GM21423 (cell line): ENCODE measurements at regions not wholly inside any gene's neighbourhood (a gene's known extent, or its start where the extent isn't known, plus 50 kb on each side); places are given as distances from the start of the nearest gene placed in this dataset.
"Not testable (repeated sequence)": the region's sequence is repeated elsewhere in the genome, so short reads cannot be mapped to it uniquely, and the experiment has no call there.

Experiments used
- ATAC-seq: cut with Tn5 transposase; IDR thresholded peaks from one replicate; pipeline ENCODE4 v1.9.1; 2021; ENCODE audit warnings: mild to moderate bottlenecking, moderate library complexity; ENCODE audit not compliant: unreplicated experiment

DNA sequence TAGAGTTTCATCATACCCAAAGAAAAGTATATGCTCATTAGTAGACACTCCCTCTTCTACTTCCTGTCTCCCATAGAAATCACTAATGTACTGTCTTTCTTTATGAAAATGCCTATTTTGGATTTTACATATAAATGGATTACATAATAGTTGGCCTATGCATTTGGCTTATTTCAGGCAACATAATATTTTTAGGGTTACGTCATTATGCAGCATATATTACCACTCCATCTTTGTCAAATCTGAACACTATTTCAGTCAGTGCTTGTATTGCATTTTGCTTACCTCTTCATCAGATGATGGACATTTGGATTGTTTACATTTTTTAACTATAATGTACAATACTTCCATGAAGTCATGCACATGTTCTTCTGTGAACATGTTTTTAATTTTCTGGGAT, 1406.1 kb downstream of the LRFN5 start:
- no peak for ATAC-seq

DNA sequence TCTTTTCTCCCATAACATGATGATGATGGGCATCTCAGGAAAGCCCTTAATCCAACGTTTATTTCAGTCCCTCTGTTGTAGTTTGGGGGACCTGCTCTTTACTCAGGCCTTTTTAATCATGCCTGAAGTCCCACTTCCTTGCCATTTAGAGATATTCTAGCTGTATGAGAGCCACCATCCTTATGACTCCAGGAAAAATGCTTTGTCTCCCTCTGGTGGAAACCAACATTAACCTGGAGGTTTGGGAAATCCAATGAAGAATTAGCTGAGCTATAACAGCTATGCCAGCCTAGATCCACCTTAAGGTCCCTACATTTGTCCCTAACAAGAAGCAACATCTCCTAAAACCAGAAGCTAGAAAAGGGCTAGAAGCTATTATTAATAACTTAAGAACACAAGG, 1399.1 kb downstream of the LRFN5 start:
- ATAC-seq: no peak

DNA sequence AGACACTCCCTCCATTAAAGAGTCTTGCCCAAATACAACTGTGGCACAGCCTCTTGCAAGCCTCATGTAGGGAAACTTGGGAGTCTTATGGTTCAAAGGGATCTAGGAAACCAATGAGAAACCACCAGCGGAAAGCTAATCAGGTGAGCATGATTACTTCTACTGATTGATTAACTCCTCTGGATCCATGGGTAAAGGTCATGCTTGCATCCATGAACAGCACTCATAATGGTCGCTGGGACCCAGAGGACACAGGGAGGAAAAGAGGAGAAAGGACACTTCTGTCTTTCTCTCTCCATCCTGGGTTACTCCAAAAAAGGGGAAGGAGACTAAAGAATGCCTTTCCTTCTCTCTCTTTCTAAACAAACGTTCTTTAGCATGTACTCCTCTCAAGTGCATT, 1397.2 kb downstream of the LRFN5 start:
- ATAC-seq: no peak

DNA sequence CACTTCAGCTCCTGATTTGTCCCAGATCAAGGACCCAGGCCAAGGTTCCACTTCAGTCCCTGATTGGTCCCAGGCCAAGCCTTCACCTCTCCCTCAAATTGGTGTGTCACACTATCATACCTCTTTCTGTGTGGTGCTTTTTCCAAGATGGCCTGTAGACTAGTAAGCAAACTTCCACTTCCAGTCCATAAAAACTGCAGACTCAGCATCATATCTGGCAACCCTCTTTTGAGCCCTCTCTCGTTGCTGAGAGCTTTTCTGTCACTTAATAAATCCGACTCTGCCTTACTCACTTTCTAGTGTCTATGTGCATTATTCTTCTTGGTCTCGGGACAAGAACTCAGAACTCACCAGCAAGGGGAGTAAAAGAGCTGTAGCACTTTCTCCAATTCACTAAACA, 1395.1 kb downstream of the LRFN5 start:
- no peak for ATAC-seq

DNA sequence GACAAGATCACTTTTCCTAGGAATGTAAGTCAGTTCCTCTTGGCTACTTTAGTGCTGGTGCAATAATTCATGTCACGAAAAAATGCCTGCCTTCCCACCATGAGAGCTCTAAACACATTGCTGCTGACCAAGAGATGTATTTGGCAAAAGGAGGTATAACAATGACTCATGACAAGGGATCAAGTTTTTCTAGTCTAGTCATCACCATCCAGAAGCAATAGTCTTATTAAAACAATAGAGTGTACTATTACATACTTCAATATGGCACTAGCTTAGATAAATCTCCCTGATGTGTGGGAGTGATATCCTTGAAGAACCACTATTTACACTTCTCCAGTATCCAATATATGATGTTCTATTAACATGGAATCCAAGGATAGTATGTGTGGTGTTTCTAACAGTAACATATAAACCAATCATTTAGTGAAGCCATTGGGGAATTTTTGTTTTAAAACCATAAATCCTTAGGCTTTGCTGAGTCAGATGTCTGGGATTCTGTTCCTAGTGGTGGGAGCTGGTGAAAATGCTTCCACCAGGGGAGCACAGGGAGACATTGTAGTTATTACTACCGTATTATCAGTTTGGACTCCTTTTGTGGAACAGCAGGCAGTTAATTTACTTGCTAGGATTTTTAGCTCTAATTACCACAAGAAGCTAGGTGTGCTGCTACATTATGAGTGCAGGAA, 1387.5 kb downstream of the LRFN5 start:
- ATAC-seq: no peak

DNA sequence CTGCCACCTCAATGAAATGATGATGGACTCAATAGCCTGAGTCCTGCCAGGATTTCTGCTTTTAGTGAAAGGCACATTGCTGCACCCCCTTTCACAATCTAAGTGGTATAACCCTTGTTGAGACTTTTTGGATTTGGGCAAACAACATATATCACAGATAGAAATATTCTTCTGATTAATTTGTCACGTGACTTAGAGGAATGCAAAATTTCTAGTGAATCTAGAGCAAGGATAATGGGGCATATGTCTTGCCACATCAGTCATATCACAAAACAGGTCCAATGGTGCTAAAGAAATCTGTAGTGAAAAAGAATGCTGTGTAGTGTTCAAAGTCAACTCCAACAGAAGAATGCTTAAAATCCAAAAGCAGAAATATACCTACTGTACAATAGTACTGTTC, 1386.3 kb downstream of the LRFN5 start:
- no peak for ATAC-seq

DNA sequence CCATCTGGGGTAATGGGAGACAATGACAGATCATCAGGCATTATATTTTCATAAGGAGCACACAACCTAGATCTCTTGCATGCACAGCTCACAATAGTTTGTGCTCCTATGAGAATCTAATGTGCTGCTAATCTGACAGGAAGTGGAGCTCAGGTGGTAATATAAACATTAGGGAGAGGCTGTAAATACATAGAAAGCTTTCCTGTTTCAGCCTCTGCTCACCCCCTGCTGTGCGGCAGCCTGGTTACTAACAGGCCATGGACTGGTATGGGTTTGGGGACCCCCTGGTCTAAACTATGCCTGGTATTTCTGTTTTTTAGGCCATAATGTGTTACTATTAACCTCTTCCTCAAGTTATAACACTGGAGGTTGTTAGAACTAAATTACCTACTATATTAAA, 1373.7 kb downstream of the LRFN5 start:
- no peak for ATAC-seq

DNA sequence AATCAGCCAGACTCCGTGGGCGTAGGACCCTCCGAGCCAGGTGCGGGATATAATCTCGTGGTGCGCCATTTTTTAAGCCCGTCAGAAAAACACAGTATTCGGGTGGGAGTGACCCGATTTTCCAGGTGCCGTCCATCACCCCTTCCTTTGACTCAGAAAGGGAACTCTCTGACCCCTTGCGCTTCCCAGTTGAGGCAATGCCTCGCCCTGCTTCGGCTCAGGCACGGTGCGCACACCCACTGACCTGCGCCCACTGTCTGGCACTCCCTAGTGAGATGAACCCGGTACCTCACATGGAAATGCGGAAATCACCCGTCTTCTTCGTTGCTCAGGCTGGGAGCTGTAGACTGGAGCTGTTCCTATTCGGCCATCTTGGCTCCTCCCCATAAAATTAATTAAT, 1366.5 kb downstream of the LRFN5 start:
- not testable (repeated sequence) for ATAC-seq

DNA sequence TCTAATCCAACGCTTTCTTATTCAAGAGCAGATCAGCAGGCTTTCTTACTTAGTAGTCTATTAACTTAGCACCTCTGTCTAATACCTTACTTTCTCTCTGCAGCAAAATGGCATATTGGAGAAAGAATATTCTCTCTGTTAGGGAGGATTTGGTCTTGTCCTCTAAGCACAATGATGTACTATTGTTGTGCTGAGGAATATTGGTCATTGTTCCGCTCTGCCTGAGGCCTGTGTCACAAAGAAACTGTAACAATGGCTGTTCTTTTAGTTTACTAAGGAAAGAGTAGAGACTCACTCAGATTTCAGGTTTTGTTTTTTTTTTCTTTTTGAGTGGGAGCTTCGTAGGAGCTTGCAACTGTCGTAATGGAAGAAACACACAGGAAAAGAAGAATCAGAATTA, 1358.8 kb downstream of the LRFN5 start:
- no peak for ATAC-seq

DNA sequence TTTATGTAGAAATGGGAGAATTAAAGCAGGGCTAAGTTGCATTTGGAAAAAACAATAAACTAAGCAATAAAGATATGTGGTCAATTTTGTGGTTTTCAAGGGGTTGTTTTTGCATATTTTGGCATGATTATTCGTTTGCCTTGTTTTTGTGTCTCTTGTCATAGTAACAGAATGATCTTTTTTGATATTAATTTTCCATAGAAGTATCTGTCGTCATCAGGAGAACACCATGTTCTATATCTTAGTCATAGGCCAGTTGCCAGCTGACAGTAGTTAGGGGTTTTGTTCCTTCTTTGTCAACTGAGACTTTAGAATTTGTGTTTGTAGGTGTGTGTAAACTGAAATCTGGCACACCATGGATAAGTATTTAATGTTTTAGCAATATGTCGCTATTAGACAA, 1354.8 kb downstream of the LRFN5 start:
- no peak for ATAC-seq

DNA sequence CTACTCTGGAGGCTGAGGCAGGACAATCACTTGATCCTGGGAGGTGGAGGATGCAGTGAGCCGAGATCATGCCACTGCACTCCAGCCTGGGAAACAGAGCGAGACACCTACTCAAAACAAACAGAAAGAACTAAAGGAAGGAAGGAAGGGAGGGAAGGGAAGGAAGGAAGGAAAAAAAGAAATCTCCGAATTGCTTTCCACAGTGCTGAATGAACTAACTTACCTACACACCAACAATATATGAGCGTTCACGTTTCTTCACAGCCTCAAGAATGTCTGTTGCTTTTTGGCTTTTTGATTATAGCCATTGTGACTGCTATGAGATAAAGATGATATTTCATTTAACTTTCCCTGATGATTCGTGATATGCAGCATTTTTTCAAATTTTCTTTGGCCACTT, 1343.7 kb downstream of the LRFN5 start:
- no peak for ATAC-seq

DNA sequence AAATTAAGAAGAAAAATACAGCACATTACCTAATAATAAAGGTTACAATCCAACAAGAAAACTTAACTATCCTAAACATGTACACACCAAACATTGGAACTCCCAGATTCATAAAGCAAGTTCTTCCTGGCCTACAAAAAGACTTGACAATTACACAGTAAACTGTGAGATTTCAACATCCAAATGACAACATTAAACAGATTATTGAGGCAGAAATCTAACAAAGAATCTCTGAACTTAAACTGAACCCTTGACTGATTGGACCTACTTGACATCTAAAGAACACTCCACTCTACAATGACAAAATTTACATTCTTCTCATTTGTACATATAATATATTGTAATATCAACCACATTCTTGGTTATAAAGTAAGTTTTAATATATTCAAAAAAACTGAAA, 1341.3 kb downstream of the LRFN5 start:
- no peak for ATAC-seq

DNA sequence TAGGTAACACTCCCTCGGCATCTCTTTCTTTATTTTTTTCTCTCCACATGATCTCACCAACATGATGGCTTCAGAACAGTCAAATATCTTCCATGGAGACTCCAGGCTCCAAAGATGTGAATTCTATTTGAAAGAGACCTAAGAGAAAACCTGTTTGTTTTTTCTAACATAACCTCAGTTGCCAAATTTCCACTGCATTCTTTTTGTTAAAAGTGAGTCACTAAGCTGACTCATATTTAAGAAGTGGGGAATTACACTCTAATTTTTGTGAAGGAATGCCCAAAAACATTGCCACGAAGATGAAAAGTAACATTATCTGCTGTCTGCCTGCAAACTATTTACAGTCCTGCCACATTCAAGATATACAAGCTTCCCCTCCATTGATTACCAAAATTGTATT, 1337.6 kb downstream of the LRFN5 start:
- ATAC-seq: no peak

DNA sequence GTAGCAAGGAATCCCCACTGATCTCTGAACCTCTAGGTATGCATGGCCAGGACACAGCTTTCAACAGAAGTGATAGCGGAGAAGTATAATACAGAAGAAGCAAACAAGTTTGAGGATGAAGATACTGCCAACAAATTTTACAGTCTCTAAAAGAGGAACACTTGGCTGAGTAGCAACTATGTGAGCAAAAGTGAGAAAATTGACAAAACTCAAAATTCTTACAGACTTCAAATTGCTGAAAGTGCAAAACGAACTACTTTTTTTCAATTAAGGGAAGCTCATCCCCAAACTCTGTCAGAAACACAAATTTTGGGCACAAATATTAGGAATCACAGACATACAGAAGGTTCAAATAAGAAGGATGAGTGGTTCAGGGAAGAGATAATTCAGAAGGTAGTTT, 1324.6 kb downstream of the LRFN5 start:
- no peak for ATAC-seq

DNA sequence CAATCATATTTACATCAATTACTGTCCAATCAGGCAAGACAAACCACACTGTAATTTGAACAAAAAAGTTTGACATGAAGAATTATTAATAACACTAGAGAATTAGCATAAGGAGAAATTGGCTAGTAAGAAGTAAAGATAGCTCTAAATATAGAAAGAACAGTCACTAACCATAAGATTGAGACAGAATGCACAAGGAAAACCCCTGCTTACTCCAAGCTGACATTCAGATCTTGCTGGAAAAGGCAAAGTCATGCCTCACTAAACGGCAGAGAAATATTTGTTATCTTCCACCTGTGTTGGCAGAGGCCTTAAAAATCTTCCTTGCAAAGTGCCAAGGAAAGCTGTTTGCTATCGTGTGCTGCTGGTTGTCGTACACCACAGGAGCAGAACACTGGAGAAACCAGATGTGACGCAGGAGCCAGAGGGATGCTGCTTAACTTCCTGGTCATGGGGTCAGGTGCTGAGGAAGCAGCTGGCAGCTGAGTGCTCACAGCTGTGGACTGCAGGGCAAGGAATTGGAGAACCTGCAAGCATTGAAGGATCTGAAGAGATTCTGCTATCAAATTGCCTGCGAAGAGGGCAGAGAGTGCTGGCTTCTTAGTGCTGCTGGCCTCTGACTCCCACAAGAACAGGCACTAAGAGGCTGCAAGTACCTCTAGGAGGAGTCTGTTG, 1323.3 kb downstream of the LRFN5 start:
- ATAC-seq: no peak

DNA sequence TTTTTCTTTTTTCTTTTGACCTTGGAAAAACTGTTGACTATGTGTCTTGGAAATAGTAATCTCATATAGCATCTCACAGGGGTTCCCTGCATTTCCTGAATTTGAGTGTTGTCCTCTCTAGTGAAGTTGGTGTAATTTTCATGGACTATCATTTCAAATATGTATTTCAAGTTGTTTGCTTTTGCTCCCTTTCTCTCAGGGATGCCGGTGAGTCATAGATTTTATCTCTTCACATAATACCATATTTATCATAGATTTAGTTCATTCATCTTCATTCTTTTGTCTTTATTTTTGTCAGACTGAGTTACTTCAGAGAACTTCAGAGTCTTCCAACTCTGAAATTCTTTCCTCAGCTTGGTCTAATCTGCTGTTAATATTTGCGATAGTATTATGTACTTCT, 1320.6 kb downstream of the LRFN5 start:
- no peak for ATAC-seq

DNA sequence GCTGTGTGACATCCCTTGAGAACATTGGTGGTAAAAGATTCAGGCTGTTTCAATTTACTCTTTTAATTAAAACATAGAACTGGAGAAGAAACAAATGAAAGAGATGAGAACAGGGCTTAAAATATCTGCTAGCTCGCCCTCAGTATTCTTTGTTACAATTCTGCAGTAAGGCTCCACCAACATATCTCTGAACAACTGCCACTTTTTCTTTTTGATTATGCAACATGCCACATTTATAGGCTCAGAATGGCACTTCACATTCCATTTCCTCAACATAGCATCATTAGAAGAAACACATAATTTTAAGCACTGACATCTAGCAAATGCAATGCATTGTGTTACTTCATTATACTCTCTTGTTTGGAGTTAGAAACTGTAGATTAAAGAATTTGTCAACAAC, 1315.2 kb downstream of the LRFN5 start:
- ATAC-seq: no peak

DNA sequence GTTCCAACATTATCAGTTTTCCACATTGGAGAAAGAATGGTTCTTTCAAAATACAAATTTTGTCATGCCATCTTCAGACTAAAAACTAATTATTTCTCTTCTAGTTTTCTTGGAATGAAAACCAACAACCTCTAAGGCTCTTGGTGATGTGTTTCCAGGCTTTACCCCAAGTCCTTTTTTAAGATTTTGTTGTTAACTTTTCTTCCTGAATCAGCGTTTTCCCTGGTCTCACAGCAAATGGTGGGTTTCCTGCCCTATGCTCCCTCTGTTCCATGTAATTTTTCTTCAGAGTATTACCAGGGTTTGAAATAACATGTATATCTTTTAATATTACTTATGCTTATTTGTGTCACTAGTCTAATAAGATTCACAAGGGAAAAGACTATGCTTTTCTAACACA, 1311.9 kb downstream of the LRFN5 start:
- ATAC-seq: no peak

DNA sequence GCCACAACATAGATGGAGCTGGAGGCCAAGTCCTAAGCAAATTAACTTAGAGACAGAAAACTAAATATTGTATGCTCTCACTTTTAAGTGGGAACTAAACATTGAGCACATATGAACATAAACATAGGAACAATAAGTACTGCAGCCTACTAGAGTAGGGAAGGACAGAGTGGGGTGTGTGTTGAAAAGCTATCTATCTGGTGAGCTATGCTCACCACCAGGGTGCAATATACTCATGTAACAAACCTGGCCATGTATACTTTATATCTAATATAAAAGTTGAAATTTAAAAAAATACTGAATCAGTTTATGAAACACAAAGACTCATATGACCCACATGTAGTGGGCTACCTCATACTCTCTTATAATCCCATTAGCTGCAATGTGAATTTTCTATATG, 1305.0 kb downstream of the LRFN5 start:
- no peak for ATAC-seq

DNA sequence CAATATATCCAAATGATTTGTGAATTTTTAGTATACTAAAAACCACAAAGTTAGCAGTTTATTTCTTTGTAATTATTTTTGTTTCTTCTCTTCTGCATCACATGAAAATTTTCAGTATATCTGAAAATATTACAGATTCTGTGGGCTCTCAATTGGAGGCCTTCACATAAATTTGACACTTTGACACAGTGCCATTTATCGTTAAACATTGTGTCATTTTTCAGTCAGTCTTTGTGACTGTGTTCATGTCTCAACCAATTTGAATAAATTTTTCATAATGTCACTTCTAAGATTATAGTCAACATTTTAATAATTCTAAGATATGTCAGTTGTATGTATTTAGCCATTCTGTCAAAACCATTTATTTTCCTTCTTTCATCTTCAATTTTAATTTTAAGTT, 1303.0 kb downstream of the LRFN5 start:
- no peak for ATAC-seq

DNA sequence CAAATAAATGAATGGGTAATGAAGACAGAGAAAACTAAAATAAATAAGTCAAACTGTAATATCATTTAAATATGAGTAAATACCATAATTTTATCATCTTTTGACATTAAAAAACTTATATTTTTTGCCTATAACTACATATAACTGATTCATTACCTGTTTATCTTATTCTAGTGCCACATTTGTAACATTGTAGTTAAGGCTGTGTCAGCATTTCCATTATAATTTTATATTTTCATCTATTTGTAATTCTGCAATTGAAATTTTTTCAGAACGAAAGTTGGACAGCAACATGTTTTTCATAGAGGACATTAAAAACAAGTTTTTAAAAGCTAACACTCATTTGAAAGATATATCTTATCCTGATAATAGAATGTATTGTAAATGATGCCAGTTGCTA, 1286.5 kb downstream of the LRFN5 start:
- ATAC-seq: no peak

DNA sequence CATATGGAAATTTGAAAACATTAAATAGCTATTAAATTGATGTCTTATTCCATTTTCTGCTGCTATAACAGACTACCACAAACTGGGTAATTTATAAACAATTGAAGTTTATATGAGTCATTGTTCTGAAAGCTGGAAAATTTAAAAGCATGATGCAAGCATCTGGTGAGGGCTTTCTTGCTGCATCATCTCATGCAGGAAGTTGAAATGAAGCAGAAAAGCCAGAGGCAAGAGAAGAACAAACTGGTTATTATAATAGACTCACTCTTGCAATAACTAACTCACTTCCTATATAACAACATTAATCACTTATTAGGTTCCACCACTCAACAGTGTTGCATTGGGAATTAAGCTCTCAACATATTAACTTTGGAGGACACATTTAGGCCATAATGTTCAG, 1277.4 kb downstream of the LRFN5 start:
- ATAC-seq: no peak

DNA sequence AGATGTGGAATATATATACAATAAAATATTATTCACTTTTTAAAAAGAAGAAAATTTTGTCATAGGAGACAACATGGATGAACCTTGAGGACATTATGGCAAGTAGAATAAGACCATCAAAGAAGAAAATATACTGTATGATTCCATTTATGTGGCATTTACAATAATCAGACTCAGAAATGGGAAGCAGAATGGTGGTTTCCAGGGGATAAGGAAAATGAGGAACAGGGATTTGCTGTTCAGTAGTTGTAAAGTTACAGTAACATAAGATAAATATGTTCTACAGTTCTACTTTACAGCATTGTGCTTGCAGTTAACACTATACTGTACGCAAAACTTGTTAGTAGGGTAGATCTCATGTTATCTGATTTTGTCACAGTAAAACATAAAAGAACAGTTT, 1271.0 kb downstream of the LRFN5 start:
- ATAC-seq: no peak
